ENCODE measurements at regions not wholly inside any gene's neighbourhood (a gene's known extent, or its start where the extent isn't known, plus 50 kb on each side); places are given as distances from the start of the nearest gene placed in this dataset.

DNA sequence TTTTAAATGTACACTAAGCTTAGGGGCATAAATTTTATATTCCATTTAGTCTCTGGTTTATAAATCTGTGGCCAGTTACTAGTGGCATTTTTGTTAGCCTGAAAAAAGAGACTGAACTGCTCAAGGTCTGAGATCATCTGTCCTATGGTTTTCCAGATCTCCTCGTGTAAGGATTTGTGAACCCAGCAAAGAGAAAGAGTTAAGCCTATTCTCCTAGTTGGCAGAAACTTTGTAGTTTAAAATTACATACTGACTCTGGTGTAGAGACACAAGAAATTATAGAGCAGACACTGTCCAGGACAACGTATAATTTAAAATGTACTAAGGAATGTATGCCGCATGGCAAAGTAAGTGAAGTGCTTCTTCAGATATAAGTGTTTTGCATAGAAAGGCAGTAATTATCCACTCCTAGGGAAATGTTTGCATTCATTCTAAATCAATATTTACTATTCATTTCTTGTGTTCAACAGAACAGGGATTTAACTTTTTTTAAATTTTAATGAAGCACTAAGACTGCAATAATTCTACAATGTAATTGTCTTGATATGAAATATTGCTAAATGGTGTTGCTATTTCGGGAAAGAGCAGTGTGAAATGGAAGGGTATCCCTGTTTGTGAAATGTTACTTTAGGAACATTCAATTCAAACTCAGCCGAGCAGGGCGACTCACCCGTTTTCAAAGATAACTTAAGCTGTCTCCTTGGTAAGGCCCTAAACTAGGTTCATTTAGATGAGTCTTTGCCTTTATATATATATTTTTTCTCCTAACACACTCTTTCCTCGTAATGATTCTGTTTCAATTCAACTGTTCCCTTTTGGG is 508.4 kb upstream of the ZEB2 start:
- Histone ChIP-seq H3K36me3 (no peaks in the 10 kb centered on the region), H3K27ac (peak overlapping the region; percentile 3 to 33), H3K4me1 (peaks cover 6 to 10% of the 10 kb centered on the region in 2 donors), H3K4me3 (no peak overlapping the region), H3K27me3 (no peaks in the 10 kb centered on the region), H3K9me3 (no peaks in the 10 kb centered on the region)
- DNase-seq: no peak
- intact Hi-C loops (cut with DNase I): no loop called here
- TF ChIP-seq, protein P1, sequence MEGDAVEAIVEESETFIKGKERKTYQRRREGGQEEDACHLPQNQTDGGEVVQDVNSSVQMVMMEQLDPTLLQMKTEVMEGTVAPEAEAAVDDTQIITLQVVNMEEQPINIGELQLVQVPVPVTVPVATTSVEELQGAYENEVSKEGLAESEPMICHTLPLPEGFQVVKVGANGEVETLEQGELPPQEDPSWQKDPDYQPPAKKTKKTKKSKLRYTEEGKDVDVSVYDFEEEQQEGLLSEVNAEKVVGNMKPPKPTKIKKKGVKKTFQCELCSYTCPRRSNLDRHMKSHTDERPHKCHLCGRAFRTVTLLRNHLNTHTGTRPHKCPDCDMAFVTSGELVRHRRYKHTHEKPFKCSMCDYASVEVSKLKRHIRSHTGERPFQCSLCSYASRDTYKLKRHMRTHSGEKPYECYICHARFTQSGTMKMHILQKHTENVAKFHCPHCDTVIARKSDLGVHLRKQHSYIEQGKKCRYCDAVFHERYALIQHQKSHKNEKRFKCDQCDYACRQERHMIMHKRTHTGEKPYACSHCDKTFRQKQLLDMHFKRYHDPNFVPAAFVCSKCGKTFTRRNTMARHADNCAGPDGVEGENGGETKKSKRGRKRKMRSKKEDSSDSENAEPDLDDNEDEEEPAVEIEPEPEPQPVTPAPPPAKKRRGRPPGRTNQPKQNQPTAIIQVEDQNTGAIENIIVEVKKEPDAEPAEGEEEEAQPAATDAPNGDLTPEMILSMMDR (IDR thresholded peaks at IDR 0.05): no peak
- peak; percentile 67 for ATAC-seq

GRCh38 chr2:145026456-145027455 is 506.8 kb upstream of the ZEB2 start:
- no peak overlapping the region for H3K4me3 ChIP-seq
- peaks cover 6 to 10% of the 10 kb centered on the region in 2 donors for H3K4me1 ChIP-seq
- H3K27me3 ChIP-seq: no peaks in the 10 kb centered on the region
- no peaks in the 10 kb centered on the region for H3K36me3 ChIP-seq
- ATAC-seq (peak; percentile 32), DNase-seq (no peak)
- H3K9me3 ChIP-seq: no peaks in the 10 kb centered on the region
- intact Hi-C loops (cut with DNase I): no loop called here
- H3K27ac ChIP-seq: peak overlapping the region in 1 of 2 donors; percentile 29
- TF ChIP-seq, protein P1 (IDR thresholded peaks at IDR 0.05): no peak

DNA sequence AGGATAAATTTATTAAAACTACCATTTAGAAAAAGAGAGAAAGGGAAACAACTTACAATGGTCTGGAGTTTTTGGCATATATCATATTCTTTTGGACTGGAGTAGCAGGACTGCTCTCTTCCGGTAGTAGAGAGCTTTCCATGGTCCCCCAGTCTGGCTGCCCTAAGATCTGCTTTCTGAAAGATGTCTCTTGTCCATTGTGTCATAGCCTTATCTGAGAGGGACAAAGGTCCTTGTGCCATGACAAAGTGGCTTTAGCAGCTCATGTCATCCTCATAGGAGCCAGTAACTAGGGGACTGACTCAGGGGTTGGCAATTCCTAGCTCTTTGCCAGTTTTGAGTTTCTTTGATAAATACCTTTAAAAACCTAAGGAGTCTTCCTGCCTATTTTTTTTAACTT is 505.5 kb upstream of the ZEB2 start:
- Histone ChIP-seq H3K36me3 (no peaks in the 10 kb centered on the region), H3K9me3 (no peaks in the 10 kb centered on the region), H3K27me3 (no peaks in the 10 kb centered on the region), H3K4me3 (no peak overlapping the region), H3K4me1 (peaks cover 6 to 10% of the 10 kb centered on the region in 2 donors), H3K27ac (no peak overlapping the region)
- TF ChIP-seq, protein P1 (IDR thresholded peaks at IDR 0.05): no peak
- ATAC-seq: no peak
- intact Hi-C loops (cut with DNase I): no loop called here
- DNase-seq: no peak

GRCh38 chr2:145023334-145023934 is 503.5 kb upstream of the ZEB2 start:
- ATAC-seq (no peak), DNase-seq (no peak)
- Histone ChIP-seq H3K9me3 (no peaks in the 10 kb centered on the region), H3K4me1 (peaks cover 5 to 10% of the 10 kb centered on the region in 2 donors), H3K4me3 (no peak overlapping the region), H3K27ac (peak overlapping the region in 1 of 2 donors; percentile 63), H3K27me3 (no peaks in the 10 kb centered on the region), H3K36me3 (no peaks in the 10 kb centered on the region)
- TF ChIP-seq, protein P1 (IDR thresholded peaks at IDR 0.05): no peak
- intact Hi-C loops (cut with DNase I): no loop called here

Measured in left lung (tissue), 4 donors.